GM21717 (cell line): ENCODE measurements at regions not wholly inside any gene's neighbourhood (a gene's known extent, or its start where the extent isn't known, plus 50 kb on each side); places are given as distances from the start of the nearest gene placed in this dataset.
"Not testable (repeated sequence)": the region's sequence is repeated elsewhere in the genome, so short reads cannot be mapped to it uniquely, and the experiment has no call there.

ENCODE experiments used
- ATAC-seq: cut with Tn5 transposase; IDR thresholded peaks from one replicate; pipeline ENCODE4 v1.9.1; 2021; ENCODE audit warnings: mild to moderate bottlenecking, moderate library complexity; ENCODE audit not compliant: unreplicated experiment

- ATAC-seq, result no peak
These were observed 525.4 kb upstream of the TLE4 start for GRCh38 chr9:79046401-79046800.

DNA sequence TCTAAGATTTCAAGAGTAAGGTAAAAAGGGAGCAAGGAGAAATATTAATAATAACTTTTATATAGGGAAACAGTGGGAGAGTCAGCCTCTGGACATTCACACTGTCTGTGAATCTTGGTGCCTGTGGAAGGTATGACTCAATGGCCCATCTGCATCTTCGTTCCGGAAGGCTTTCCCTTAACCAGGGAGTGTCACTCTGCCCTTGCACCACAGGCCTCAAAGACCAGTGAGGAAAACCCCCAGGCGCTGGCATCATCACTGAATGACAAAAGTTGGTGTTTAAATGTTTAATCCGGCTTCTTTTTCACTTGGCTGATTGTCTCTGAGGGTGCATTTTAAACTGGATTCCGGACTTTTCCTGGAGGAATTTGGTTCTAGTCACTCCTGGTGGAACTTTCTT is 522.4 kb upstream of the TLE4 start:
- no peak for ATAC-seq

GRCh38 chr9:79053598-79053997 is 518.2 kb upstream of the TLE4 start:
- ATAC-seq, result peak; percentile 64

DNA sequence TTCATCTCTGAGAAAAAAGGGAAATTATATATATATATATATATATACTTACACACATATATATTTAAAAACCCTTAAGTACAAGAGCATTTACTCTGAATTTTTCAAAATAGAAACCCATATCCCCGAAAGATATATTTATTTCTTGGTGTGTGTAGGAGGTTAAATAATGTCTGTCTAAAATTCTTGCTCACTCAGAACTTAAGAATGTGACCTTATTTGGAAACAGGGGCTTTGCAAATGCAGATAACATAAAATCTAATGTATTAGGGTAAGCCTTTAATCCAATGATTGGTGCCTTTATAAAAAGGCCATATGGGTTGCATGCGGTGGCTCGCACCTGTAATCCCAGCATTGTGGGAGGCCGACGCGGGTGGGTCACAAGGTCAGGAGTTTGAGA is 517.3 kb upstream of the TLE4 start:
- ATAC-seq, result no peak

GRCh38 chr9:79056041-79056440 is 515.7 kb upstream of the TLE4 start:
- no peak for ATAC-seq

DNA sequence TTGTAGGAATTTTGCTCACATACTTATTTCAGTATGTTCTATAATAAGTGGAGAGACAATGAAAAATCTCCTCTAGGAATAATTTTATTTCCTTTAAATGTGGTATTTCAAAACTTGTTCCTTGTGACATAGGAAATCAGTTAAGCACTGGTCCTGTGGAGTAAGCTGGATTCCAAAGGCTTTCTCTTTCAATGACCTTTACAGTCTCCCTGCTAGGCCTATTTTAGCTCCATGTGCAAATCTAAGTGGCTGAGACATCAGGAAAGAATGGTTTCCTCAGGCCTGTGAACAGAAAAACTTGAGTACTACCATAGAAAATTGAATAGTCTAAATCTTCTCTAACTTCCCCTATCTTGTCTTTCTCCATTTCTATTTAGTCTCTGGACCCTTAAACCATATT is 514.2 kb upstream of the TLE4 start:
- no peak for ATAC-seq

DNA sequence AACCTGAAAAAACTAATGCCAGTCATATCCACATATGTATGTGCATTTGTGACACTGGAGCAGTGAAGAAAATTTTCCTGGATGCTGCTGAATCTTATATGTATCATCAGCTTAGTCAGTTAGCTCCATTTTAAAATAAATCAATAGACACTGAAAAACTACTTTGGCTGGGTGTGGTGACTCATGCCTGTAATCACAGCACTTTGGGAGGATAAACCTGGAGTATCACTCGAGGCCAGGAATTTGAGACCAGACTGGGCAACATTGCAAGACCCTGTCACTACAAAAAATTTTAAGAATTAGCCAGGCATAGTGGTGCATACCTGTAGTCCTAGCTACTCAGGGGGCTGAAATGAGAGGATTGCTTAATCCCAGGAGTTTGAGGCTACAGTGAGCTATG is 511.0 kb upstream of the TLE4 start:
- ATAC-seq, result no peak

- ATAC-seq, result no peak
These were observed 509.8 kb upstream of the TLE4 start for GRCh38 chr9:79061752-79062616.

DNA sequence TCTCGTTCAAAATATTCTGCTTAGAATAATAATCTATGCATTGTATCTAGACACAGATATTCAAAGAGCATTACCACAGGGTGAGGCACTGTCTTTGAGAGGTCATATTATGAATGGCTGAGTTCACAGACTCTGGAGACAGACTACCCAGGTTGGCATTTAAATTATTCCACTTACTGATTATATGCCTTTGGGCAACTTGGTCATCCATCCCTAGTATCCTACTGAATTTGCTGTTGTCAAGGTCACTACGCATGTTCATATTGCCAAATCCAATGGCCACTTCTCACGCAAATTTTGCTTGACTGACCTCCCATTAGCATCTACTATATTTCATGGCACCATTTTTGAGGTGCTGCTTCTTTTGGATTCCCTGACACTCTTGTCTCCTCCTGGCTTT is 498.6 kb upstream of the TLE4 start:
- ATAC-seq, result no peak

DNA sequence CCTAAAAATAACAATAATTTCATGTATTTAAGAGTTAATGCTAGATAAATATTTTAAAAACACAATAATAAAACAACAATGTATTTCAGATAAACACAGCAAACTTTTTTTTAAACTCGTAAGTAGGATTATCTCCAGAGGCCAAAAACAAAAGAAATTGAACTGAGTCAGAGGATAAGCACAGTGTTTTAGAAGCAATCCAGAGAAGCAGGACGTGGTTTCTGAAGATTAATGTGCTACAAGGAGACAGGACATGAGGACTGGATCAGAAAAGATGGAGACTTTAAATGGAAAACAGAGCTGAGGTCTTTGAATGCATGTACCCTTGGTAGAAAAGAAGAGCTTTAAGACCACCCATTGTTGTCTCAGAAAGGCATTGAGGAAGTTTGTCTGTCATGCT is 491.2 kb upstream of the TLE4 start:
- ATAC-seq, result no peak

DNA sequence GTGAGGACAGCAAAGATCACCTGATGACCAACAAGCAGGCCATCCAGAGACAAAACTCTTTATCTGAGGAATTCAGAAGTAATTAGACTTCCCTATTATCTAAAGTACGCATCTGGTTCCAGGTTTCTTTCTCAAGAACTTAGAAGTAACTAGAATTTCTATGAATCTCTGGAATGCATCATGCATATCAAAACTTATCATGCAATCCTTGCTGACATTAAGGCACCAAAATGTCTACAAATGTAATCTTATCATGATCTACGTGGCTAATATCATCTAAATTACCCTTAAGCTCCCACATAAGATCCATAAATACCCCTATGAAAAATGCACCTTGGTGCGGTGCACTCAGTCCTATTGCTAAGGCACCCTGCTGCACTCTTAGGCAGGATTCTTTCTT is 488.1 kb upstream of the TLE4 start:
- no peak for ATAC-seq

DNA sequence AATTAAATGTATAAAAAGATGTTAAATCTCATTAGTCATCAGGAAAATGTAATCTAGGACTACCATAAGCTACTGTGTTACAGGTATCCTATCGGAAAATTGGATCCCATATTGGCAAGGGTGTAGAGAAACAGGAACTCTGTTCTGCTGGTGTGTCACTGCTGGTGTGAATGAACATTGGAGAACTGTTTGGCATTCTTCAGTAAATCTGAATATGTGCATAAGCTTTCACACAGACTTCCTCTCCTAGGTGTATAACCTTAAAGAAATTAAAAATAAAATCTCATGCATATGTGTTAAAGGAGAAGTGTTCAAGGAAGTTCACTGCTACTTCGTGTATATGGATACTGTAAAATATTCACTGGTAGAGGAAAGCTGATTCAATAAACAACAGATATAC is 484.6 kb upstream of the TLE4 start:
- ATAC-seq, result no peak

- no peak for ATAC-seq
These were observed 482.7 kb upstream of the TLE4 start for GRCh38 chr9:79089054-79089560.

GRCh38 chr9:79089851-79090250 is 481.9 kb upstream of the TLE4 start:
- not testable (repeated sequence) for ATAC-seq

- ATAC-seq, result not testable (repeated sequence)
These were observed 468.5 kb upstream of the TLE4 start for GRCh38 chr9:79103257-79103656.

DNA sequence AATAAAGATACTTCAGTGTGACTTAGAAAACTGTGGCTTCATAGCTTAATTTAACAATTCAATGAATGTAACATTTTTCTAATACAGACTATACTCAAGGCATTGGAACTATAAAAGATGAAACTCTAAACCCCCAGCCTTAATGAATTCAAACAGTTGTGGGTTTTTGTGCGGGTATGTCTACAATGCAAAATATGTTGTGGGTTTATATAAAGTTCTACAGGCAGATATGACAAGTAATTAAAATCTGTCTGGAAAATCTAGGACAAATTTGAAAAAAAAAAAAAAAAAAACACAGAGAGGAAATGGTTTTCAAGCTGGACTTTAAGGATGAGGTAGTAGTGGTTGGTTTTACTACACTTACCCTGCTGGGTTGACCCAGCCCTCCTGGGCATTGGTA is 467.5 kb upstream of the TLE4 start:
- no peak for ATAC-seq

- ATAC-seq, result no peak
These were observed 466.8 kb upstream of the TLE4 start for GRCh38 chr9:79104951-79105350.

GRCh38 chr9:79107911-79108676 is 463.7 kb upstream of the TLE4 start:
- ATAC-seq, result no peak

DNA sequence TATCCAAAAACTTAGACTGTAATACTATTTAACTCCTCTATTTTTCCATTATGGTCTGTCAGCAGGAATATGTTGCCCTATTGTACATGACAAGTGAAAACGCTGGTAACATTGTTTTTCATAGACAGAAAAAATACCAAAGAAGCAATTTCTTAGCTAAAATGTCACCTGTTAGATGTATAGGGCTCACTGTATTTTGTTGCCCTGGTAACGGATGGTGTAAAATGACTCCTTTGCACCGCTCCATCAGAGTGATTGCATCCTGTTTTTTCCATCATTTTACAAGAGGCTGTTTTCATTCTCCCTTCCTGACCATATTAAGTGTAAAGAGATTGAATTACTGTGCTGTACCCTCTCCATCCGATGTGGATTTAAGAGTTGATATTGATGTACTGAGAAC is 460.1 kb upstream of the TLE4 start:
- ATAC-seq, result no peak

- ATAC-seq, result no peak
These were observed 456.6 kb upstream of the TLE4 start for GRCh38 chr9:79115176-79115575.

GRCh38 chr9:79116041-79116440 is 455.7 kb upstream of the TLE4 start:
- ATAC-seq, result no peak

DNA sequence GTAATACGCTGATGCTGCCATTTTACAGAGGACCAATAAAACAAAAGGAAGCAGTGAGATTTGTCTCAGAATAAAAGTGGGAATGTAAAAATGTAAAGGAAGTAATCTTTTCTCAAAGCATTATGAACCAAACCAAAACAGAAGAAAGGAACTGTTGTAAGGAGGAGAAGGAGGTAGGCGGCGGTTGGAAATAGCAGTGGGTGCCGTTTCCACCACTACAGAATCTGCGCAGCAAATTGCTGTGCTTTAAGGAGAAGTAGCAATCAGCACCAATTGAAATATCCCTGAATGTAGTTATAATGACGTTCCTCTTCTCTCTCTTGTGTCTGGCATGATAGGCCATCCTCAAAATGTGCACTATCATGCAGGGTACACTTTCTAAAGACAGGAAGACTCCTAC is 455.1 kb upstream of the TLE4 start:
- no peak for ATAC-seq
